GM18498 (cell line): ENCODE measurements at regions not wholly inside any gene's neighbourhood (a gene's known extent, or its start where the extent isn't known, plus 50 kb on each side); places are given as distances from the start of the nearest gene placed in this dataset.
"Not testable (repeated sequence)": the region's sequence is repeated elsewhere in the genome, so short reads cannot be mapped to it uniquely, and the experiment has no call there.

Source experiments
- ATAC-seq: cut with Tn5 transposase; IDR thresholded peaks from one replicate; pipeline ENCODE4 v1.9.1; 2021; ENCODE audit warnings: mild to moderate bottlenecking, moderate library complexity; ENCODE audit not compliant: unreplicated experiment

- no peak for ATAC-seq
Observed at GRCh38 chr1:47656719-47657685, 219.2 kb downstream of the FOXD2 start.

GRCh38 chr1:47658161-47658920, 220.5 kb downstream of the FOXD2 start:
- no peak for ATAC-seq

- no peak for ATAC-seq
Observed at GRCh38 chr1:47659146-47659545, 221.3 kb downstream of the FOXD2 start.

- ATAC-seq: no peak
Observed at GRCh38 chr1:47660622-47661021, 222.8 kb downstream of the FOXD2 start.

- no peak for ATAC-seq
Observed at GRCh38 chr1:47661040-47661439, 223.2 kb downstream of the FOXD2 start.

GRCh38 chr1:47662068-47662467, 224.2 kb downstream of the FOXD2 start:
- no peak for ATAC-seq

- ATAC-seq: no peak
Observed at GRCh38 chr1:47663286-47663685, 225.4 kb downstream of the FOXD2 start.

- no peak for ATAC-seq
Observed at GRCh38 chr1:47664356-47664755, 226.5 kb downstream of the FOXD2 start.

GRCh38 chr1:47664896-47665295, 227.1 kb downstream of the FOXD2 start:
- not testable (repeated sequence) for ATAC-seq

GRCh38 chr1:47669081-47669585, 231.3 kb downstream of the FOXD2 start:
- ATAC-seq: no peak

GRCh38 chr1:47672622-47673021, 234.8 kb downstream of the FOXD2 start:
- no peak for ATAC-seq

- ATAC-seq: no peak
Observed at GRCh38 chr1:47674189-47674588, 236.3 kb downstream of the FOXD2 start.

GRCh38 chr1:47675047-47675675, 237.3 kb downstream of the FOXD2 start:
- ATAC-seq: no peak

GRCh38 chr1:47675721-47676120, 237.9 kb downstream of the FOXD2 start:
- ATAC-seq: no peak

- no peak for ATAC-seq
Observed at GRCh38 chr1:47676311-47677054, 238.6 kb downstream of the FOXD2 start.

- ATAC-seq: no peak
Observed at GRCh38 chr1:47677241-47677940, 239.5 kb downstream of the FOXD2 start.

- no peak for ATAC-seq
Observed at GRCh38 chr1:47678464-47678980, 240.7 kb downstream of the FOXD2 start.

GRCh38 chr1:47679301-47679791, 241.5 kb downstream of the FOXD2 start:
- no peak for ATAC-seq

GRCh38 chr1:47679826-47680225, 242.0 kb downstream of the FOXD2 start:
- no peak for ATAC-seq
